Smooth muscle cell (in vitro differentiated cells): ENCODE measurements at regions not wholly inside any gene's neighbourhood (a gene's known extent, or its start where the extent isn't known, plus 50 kb on each side); places are given as distances from the start of the nearest gene placed in this dataset.
A peak's percentile ranks its signal among the peaks of the same experiment; 100 is the strongest.

ENCODE experiments used
- DNase-seq: peaks from one replicate; lab custom pipeline; 2025; ENCODE audit not compliant: unreplicated experiment; lab: John Stamatoyannopoulos, UW
- H2AFZ ChIP-seq: fragments of 200-600 bp; sonication (generic); 2 replicates; pipeline ENCODE4 v1.6.0; 2016; ENCODE audit warnings: antibody characterized with exemption, low read depth, mild to moderate bottlenecking
- H3F3A ChIP-seq: fragments of 200-600 bp; sonication (generic); 2 replicates; pipeline ENCODE4 v1.6.0; 2017; ENCODE audit warnings: antibody characterized with exemption, low read depth
- H3K27ac ChIP-seq: fragments of 200-600 bp; sonication (generic); 2 replicates; pipeline ENCODE4 v1.5.1; 2016; ENCODE audit warnings: low read depth, mild to moderate bottlenecking
- H3K27me3 ChIP-seq: fragments of 200-600 bp; sonication (generic); 2 replicates; pipeline ENCODE4 v1.6.1; 2016; ENCODE audit warnings: low read depth, mild to moderate bottlenecking
- H3K36me3 ChIP-seq: fragments of 200-600 bp; sonication (generic); 2 replicates; pipeline ENCODE4 v1.5.1; 2016; ENCODE audit warnings: low read depth
- H3K4me1 ChIP-seq: fragments of 200-600 bp; sonication (generic); 2 replicates; pipeline ENCODE4 v1.5.1; 2016; ENCODE audit warnings: low read depth
- H3K4me2 ChIP-seq: fragments of 200-600 bp; sonication (generic); 2 replicates; pipeline ENCODE4 v1.6.0; 2016; ENCODE audit warnings: mild to moderate bottlenecking
- H3K4me3 ChIP-seq: fragments of 200-600 bp; sonication (generic); 2 replicates; pipeline ENCODE4 v1.5.1; 2016; ENCODE audit warnings: mild to moderate bottlenecking
- H3K79me2 ChIP-seq: fragments of 200-600 bp; sonication (generic); 2 replicates; pipeline ENCODE4 v1.6.0; 2016; ENCODE audit warnings: low read depth, mild to moderate bottlenecking
- H3K9ac ChIP-seq: fragments of 200-600 bp; sonication (generic); 2 replicates; pipeline ENCODE4 v1.6.0; 2016; ENCODE audit warnings: low read depth
- H3K9me3 ChIP-seq: fragments of 200-600 bp; sonication (generic); replicated peaks from 2 replicates; pipeline ENCODE4 v1.5.1; 2016; ENCODE audit warnings: low read depth
- H4K20me1 ChIP-seq: fragments of 200-600 bp; sonication (generic); 2 replicates; pipeline ENCODE4 v1.6.0; 2016; ENCODE audit warnings: low read depth
- WGBS: methylation state at CpG from one replicate; pipeline ENCODE4 v1.1.7; 2016; ENCODE audit warnings: low lambda C conversion rate; 5-methylcytosine and 5-hydroxymethylcytosine counted together
- TF ChIP-seq, protein P1 (sequence below): fragments of 200-600 bp; sonication (generic); IDR thresholded peaks from 2 replicates; pipeline ENCODE4 v1.5.1; 2017; ENCODE audit warnings: borderline replicate concordance, mild to moderate bottlenecking, antibody characterized with exemption; ENCODE audit not compliant: insufficient read depth, poor library complexity, severe bottlenecking

DNA sequence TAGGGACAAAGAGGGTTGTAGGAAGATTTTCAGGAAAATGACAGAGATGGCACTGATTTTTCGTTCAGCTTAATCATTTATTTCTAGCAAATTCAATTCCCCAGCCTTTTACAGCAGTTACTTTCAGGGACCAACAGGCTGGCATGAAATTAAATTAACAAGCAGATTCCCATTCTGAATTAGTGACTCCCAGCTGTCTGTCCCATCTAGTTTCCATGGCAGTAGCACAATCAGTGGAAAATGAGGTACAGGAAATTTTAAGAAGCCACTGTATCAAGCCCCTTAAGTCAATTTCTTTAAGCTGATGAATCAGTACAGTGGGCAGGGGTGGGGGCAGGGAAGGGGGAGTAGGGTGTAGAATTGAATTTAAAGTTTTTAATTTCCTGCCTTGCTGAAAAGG lies 121.1 kb upstream of the TEX13C start:
- H3K4me1 ChIP-seq = no peaks in the 10 kb centered on the region
- H3F3A ChIP-seq = no peaks in the 10 kb centered on the region
- H3K79me2 ChIP-seq = no peaks in the 10 kb centered on the region
- H3K4me3 ChIP-seq = no peak overlapping the region
- TF ChIP-seq, protein P1, sequence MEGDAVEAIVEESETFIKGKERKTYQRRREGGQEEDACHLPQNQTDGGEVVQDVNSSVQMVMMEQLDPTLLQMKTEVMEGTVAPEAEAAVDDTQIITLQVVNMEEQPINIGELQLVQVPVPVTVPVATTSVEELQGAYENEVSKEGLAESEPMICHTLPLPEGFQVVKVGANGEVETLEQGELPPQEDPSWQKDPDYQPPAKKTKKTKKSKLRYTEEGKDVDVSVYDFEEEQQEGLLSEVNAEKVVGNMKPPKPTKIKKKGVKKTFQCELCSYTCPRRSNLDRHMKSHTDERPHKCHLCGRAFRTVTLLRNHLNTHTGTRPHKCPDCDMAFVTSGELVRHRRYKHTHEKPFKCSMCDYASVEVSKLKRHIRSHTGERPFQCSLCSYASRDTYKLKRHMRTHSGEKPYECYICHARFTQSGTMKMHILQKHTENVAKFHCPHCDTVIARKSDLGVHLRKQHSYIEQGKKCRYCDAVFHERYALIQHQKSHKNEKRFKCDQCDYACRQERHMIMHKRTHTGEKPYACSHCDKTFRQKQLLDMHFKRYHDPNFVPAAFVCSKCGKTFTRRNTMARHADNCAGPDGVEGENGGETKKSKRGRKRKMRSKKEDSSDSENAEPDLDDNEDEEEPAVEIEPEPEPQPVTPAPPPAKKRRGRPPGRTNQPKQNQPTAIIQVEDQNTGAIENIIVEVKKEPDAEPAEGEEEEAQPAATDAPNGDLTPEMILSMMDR = no peak
- H3K9ac ChIP-seq = no peak overlapping the region
- WGBS = 45% methylated on average over 1 of the region's 1 CpG
- no peaks in the 10 kb centered on the region for H3K36me3 ChIP-seq
- H3K27ac ChIP-seq = no peak overlapping the region
- no peaks in the 10 kb centered on the region for H3K9me3 ChIP-seq
- DNase-seq = no peak
- H3K4me2 ChIP-seq = no peak overlapping the region
- no peak overlapping the region for H2AFZ ChIP-seq
- H3K27me3 ChIP-seq = peaks cover 28% of the 10 kb centered on the region
- H4K20me1 ChIP-seq = no peaks in the 10 kb centered on the region

DNA sequence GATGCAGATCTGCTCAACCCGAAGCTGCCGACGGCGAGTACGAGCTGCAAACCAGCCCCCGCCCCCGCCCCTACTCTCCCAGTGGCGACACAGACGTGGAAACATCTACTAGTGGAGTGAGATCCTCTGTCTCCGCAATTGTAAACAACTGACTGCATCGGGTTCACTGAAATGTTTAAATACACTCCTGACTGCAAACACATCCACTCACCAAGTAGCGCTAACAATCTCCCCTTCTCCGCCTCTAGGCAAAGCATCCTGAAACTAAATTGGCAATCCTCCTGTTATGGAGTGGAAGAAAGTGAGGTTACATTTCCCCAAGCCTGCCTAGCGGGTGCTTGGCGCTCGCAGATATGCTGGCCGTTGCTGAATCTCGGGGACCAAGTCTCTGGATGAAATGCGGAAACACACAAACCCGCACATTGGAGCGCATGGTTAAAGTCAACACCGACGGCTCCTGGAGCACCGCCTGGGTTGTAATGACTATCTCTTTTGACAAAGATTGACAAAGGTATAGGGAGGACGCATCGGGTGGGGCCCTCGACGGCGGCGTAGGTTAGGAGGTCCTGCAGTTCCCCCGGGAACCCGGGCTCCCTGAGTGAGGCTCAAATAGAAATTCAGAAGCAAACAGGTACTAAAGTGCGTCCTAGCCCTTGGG lies 117.0 kb upstream of the TEX13C start:
- no peak for DNase-seq
- H3K4me2 ChIP-seq = peak overlapping the region; percentile 80
- no peak overlapping the region for H3K9ac ChIP-seq
- H3K27me3 ChIP-seq = peaks cover 33% of the 10 kb centered on the region
- H3K9me3 ChIP-seq = no peaks in the 10 kb centered on the region
- H3K27ac ChIP-seq = no peak overlapping the region
- peak overlapping the region; percentile 48 for H3K4me3 ChIP-seq
- H3F3A ChIP-seq = no peaks in the 10 kb centered on the region
- WGBS = 39% methylated on average over 33 of the region's 33 CpGs
- H2AFZ ChIP-seq = peak overlapping the region; percentile 23
- TF ChIP-seq, protein P1 = no peak
- no peaks in the 10 kb centered on the region for H3K79me2 ChIP-seq
- H4K20me1 ChIP-seq = no peaks in the 10 kb centered on the region
- no peaks in the 10 kb centered on the region for H3K36me3 ChIP-seq
- H3K4me1 ChIP-seq = no peaks in the 10 kb centered on the region

DNA sequence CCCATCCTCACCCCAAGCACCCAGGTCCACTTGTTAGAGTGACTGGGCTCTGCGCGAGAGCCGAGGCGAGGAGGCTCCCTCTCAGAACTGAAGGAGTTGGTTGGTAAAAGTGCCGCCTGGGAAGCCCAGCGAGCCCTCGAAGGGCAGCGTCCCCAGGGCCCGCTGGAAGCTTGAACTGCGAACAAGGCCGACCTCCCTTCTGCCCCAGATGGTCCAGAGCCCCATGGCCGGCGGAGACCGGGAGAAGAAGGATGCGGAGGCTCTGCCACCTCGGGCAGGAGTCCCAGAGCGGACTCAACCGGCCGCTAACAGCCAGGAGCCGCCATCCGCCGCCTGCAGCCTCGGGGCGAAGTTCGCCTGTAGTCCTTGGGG lies 116.3 kb upstream of the TEX13C start:
- H3K4me2 ChIP-seq = peak overlapping the region; percentile 80
- H2AFZ ChIP-seq = peak overlapping the region; percentile 23
- H3K9me3 ChIP-seq = no peaks in the 10 kb centered on the region
- H3K9ac ChIP-seq = no peak overlapping the region
- H3K79me2 ChIP-seq = no peaks in the 10 kb centered on the region
- H3K36me3 ChIP-seq = no peaks in the 10 kb centered on the region
- no peaks in the 10 kb centered on the region for H3K4me1 ChIP-seq
- H3K27ac ChIP-seq = no peak overlapping the region
- no peaks in the 10 kb centered on the region for H4K20me1 ChIP-seq
- peak overlapping the region; percentile 48 for H3K4me3 ChIP-seq
- peak; percentile 12 for DNase-seq
- peaks cover 33% of the 10 kb centered on the region for H3K27me3 ChIP-seq
- WGBS = 39% methylated on average over 23 of the region's 25 CpGs
- H3F3A ChIP-seq = no peaks in the 10 kb centered on the region
- TF ChIP-seq, protein P1 = no peak
